Mesendoderm (in vitro differentiated cells): ENCODE measurements at regions not wholly inside any gene's neighbourhood (a gene's known extent, or its start where the extent isn't known, plus 50 kb on each side); places are given as distances from the start of the nearest gene placed in this dataset.

Experiments
- DNase-seq: peaks from one replicate; pipeline ENCODE4 v3.0.0; 2013
- H2AK5ac ChIP-seq: 2 replicates; pipeline ENCODE4 v1.6.1; 2013; ENCODE audit warnings: low read length, inconsistent platforms
- H2BK120ac ChIP-seq: 2 replicates; pipeline ENCODE4 v1.6.1; 2013; ENCODE audit warnings: low read depth, mild to moderate bottlenecking, low read length, moderate library complexity, mixed read lengths
- H2BK15ac ChIP-seq: replicated peaks from 2 replicates; pipeline ENCODE4 v1.6.1; 2013; ENCODE audit warnings: low read depth, mild to moderate bottlenecking, moderate library complexity
- H2BK5ac ChIP-seq: 2 replicates; pipeline ENCODE4 v1.6.1; 2013; ENCODE audit warnings: low read length, inconsistent platforms
- H3K18ac ChIP-seq: 2 replicates; pipeline ENCODE4 v1.6.1; 2013; ENCODE audit warnings: mild to moderate bottlenecking, low read length, mixed read lengths
- H3K23ac ChIP-seq: one replicate; pipeline ENCODE4 v1.6.1; 2013; ENCODE audit warnings: low read length
- H3K27ac ChIP-seq: 2 replicates; pipeline ENCODE4 v1.5.1; 2013; ENCODE audit warnings: low read depth, mild to moderate bottlenecking, inconsistent platforms, low read length, moderate library complexity
- H3K27me3 ChIP-seq: 2 replicates; pipeline ENCODE4 v1.6.1; 2013; ENCODE audit warnings: low read length, control low read depth, mild to moderate bottlenecking, inconsistent platforms; ENCODE audit not compliant: insufficient read depth, poor library complexity
- H3K36me3 ChIP-seq: 2 replicates; pipeline ENCODE4 v1.6.1; 2013; ENCODE audit warnings: low read length, inconsistent platforms; ENCODE audit not compliant: control insufficient read depth, insufficient read depth
- H3K4ac ChIP-seq: one replicate; pipeline ENCODE4 v1.6.1; 2013; ENCODE audit warnings: low read depth, mild to moderate bottlenecking, low read length, moderate library complexity
- H3K4me1 ChIP-seq: 2 replicates; pipeline ENCODE4 v1.6.1; 2013; ENCODE audit warnings: low read depth, low read length, inconsistent platforms; ENCODE audit not compliant: control insufficient read depth
- H3K4me2 ChIP-seq: 2 replicates; pipeline ENCODE4 v1.6.1; 2013; ENCODE audit warnings: low read length
- H3K4me3 ChIP-seq: 2 replicates; pipeline ENCODE4 v1.5.1; 2013; ENCODE audit warnings: mild to moderate bottlenecking, low read length
- H3K56ac ChIP-seq: one replicate; pipeline ENCODE4 v1.6.1; 2013; ENCODE audit warnings: low read length
- H3K79me1 ChIP-seq: 2 replicates; pipeline ENCODE4 v1.6.1; 2013; ENCODE audit warnings: low read length, inconsistent platforms
- H3K79me2 ChIP-seq: 2 replicates; pipeline ENCODE4 v1.6.1; 2013; ENCODE audit warnings: mild to moderate bottlenecking, low read length; ENCODE audit not compliant: control insufficient read depth, insufficient read depth
- H3K9ac ChIP-seq: 2 replicates; pipeline ENCODE4 v1.6.1; 2013; ENCODE audit warnings: low read length, inconsistent platforms
- H4K5ac ChIP-seq: one replicate; pipeline ENCODE4 v1.6.1; 2013; ENCODE audit warnings: low read length
- H4K8ac ChIP-seq: one replicate; pipeline ENCODE4 v1.6.1; 2013; ENCODE audit warnings: low read depth, mild to moderate bottlenecking, control low read depth, low read length, moderate library complexity
- WGBS: extraction: QIAGEN DNeasy Blood & Tissue Kit; methylation state at CpG from one replicate; pipeline ENCODE4 v1.1.7; 2013; ENCODE audit warnings: low lambda C conversion rate, missing lambda C conversion rate; ENCODE audit not compliant: insufficient coverage; ENCODE audit errors: extremely low coverage; 5-methylcytosine and 5-hydroxymethylcytosine counted together

- Histone ChIP-seq H3K79me1 (no peaks in the 10 kb centered on the region), H3K4me1 (no peaks in the 10 kb centered on the region), H2BK120ac (no peak overlapping the region), H3K79me2 (no peaks in the 10 kb centered on the region), H3K4me2 (no peak overlapping the region), H4K5ac (no peak overlapping the region), H4K8ac (no peak overlapping the region), H3K27ac (no peak overlapping the region), H2BK15ac (no peak overlapping the region), H3K27me3 (no peaks in the 10 kb centered on the region), H2BK5ac (no peak overlapping the region), H3K4me3 (no peak overlapping the region), H3K18ac (no peak overlapping the region), H3K36me3 (no peaks in the 10 kb centered on the region), H3K9ac (no peak overlapping the region), H3K4ac (no peak overlapping the region), H3K56ac (no peak overlapping the region), H2AK5ac (no peak overlapping the region), H3K23ac (no peak overlapping the region)
- WGBS: no CpG with 5 or more reads among the region's 6 CpGs
- DNase-seq: no peak
These were observed 490.6 kb downstream of the NEBL start for GRCh38 chr10:20406281-20407104.

DNA sequence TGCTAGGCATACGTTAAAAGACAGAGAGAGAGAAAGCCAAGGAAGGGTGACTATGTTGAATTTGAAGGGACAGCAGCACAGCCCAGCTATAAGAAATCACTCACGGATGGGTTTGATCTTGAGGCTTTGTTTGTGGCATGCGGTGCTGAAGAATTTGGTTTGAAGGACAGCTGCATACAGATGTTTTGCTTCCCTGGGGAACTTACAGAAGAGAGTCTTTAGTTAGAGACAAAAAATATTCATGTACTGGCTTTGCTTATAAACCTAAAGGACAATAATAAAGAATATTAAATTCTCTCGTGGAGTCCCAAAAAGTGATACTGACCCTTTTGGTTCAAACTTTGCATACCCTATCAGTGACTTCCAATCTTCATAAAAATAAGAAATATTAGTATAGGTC lies 491.4 kb downstream of the NEBL start:
- Histone ChIP-seq H3K4me2 (no peak overlapping the region), H3K4me3 (no peak overlapping the region), H3K27ac (no peak overlapping the region), H3K23ac (no peak overlapping the region), H3K4me1 (no peaks in the 10 kb centered on the region), H3K18ac (no peak overlapping the region), H2BK15ac (no peak overlapping the region), H3K56ac (no peak overlapping the region), H2BK5ac (no peak overlapping the region), H4K8ac (no peak overlapping the region), H2BK120ac (no peak overlapping the region), H3K9ac (no peak overlapping the region), H3K36me3 (no peaks in the 10 kb centered on the region), H3K27me3 (no peaks in the 10 kb centered on the region), H4K5ac (no peak overlapping the region), H2AK5ac (no peak overlapping the region), H3K79me2 (no peaks in the 10 kb centered on the region), H3K79me1 (no peaks in the 10 kb centered on the region), H3K4ac (no peak overlapping the region)
- no CpG with 5 or more reads among the region's 4 CpGs for WGBS
- no peak for DNase-seq

DNA sequence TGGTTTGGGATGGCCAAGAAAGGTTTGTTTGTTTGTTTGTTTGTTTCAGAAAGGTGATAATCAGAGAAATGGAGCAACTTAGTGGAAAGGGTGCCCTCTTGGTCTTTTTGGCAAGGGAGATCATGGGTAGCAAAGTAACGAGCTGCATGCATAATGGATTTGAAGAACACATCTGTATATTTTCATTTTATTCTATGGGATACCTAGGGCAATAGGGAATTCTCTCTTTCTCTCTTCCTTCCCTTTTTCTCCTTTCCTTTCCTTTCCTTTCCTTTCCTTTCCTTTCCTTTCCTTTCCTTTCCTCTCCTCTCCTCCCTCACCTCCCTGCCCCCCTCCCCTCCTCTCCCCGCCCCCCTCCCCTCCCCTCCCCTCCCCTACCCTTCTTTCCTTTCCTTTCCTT lies 492.1 kb downstream of the NEBL start:
- no peak overlapping the region for H2AK5ac ChIP-seq
- H2BK120ac ChIP-seq: no peak overlapping the region
- no peak overlapping the region for H4K5ac ChIP-seq
- no peak overlapping the region for H3K27ac ChIP-seq
- no peak overlapping the region for H3K56ac ChIP-seq
- no peak overlapping the region for H3K4ac ChIP-seq
- no peaks in the 10 kb centered on the region for H3K36me3 ChIP-seq
- H2BK5ac ChIP-seq: no peak overlapping the region
- no peak for DNase-seq
- H3K4me3 ChIP-seq: no peak overlapping the region
- H3K27me3 ChIP-seq: no peaks in the 10 kb centered on the region
- no peak overlapping the region for H3K18ac ChIP-seq
- no peak overlapping the region for H2BK15ac ChIP-seq
- no peak overlapping the region for H4K8ac ChIP-seq
- H3K9ac ChIP-seq: no peak overlapping the region
- no peaks in the 10 kb centered on the region for H3K79me1 ChIP-seq
- no peak overlapping the region for H3K4me2 ChIP-seq
- H3K23ac ChIP-seq: no peak overlapping the region
- no peaks in the 10 kb centered on the region for H3K79me2 ChIP-seq
- no peaks in the 10 kb centered on the region for H3K4me1 ChIP-seq
- WGBS: no CpG with 5 or more reads among the region's 2 CpGs

- Histone ChIP-seq H2BK120ac (no peak overlapping the region), H2BK15ac (no peak overlapping the region), H3K27me3 (no peaks in the 10 kb centered on the region), H3K56ac (no peak overlapping the region), H3K4ac (no peak overlapping the region), H4K8ac (no peak overlapping the region), H3K79me2 (no peaks in the 10 kb centered on the region), H3K79me1 (no peaks in the 10 kb centered on the region), H3K18ac (no peak overlapping the region), H3K4me2 (no peak overlapping the region), H2BK5ac (no peak overlapping the region), H3K4me1 (no peaks in the 10 kb centered on the region), H4K5ac (no peak overlapping the region), H3K23ac (no peak overlapping the region), H2AK5ac (no peak overlapping the region), H3K27ac (no peak overlapping the region), H3K36me3 (no peaks in the 10 kb centered on the region), H3K4me3 (no peak overlapping the region), H3K9ac (no peak overlapping the region)
- DNase-seq: no peak
- no CpG with 5 or more reads among the region's 2 CpGs for WGBS
These were observed 497.3 kb downstream of the NEBL start for GRCh38 chr10:20399772-20400171.

- Histone ChIP-seq H2BK120ac (no peak overlapping the region), H3K18ac (no peak overlapping the region), H3K4me3 (no peak overlapping the region), H2AK5ac (no peak overlapping the region), H4K5ac (no peak overlapping the region), H3K4ac (no peak overlapping the region), H3K79me1 (no peaks in the 10 kb centered on the region), H3K56ac (no peak overlapping the region), H3K9ac (no peak overlapping the region), H2BK5ac (no peak overlapping the region), H3K27me3 (no peaks in the 10 kb centered on the region), H3K27ac (no peak overlapping the region), H3K79me2 (no peaks in the 10 kb centered on the region), H3K36me3 (no peaks in the 10 kb centered on the region), H3K4me2 (no peak overlapping the region), H3K23ac (no peak overlapping the region), H2BK15ac (no peak overlapping the region), H4K8ac (no peak overlapping the region), H3K4me1 (no peaks in the 10 kb centered on the region)
- no CpG with 5 or more reads among the region's 4 CpGs for WGBS
- DNase-seq: no peak
These were observed 500.4 kb downstream of the NEBL start for GRCh38 chr10:20396701-20397100.

- H2AK5ac ChIP-seq: no peak overlapping the region
- H4K8ac ChIP-seq: no peak overlapping the region
- WGBS: no CpG with 5 or more reads among the region's 4 CpGs
- H3K56ac ChIP-seq: no peak overlapping the region
- H3K4ac ChIP-seq: no peak overlapping the region
- H2BK15ac ChIP-seq: no peak overlapping the region
- H3K79me1 ChIP-seq: no peaks in the 10 kb centered on the region
- no peaks in the 10 kb centered on the region for H3K27me3 ChIP-seq
- no peak overlapping the region for H2BK5ac ChIP-seq
- H3K9ac ChIP-seq: no peak overlapping the region
- no peak overlapping the region for H3K18ac ChIP-seq
- no peak overlapping the region for H3K27ac ChIP-seq
- no peak overlapping the region for H4K5ac ChIP-seq
- H3K36me3 ChIP-seq: no peaks in the 10 kb centered on the region
- no peak overlapping the region for H3K23ac ChIP-seq
- no peak for DNase-seq
- no peak overlapping the region for H2BK120ac ChIP-seq
- H3K79me2 ChIP-seq: no peaks in the 10 kb centered on the region
- H3K4me3 ChIP-seq: no peak overlapping the region
- no peak overlapping the region for H3K4me2 ChIP-seq
- no peaks in the 10 kb centered on the region for H3K4me1 ChIP-seq
These were observed 500.9 kb downstream of the NEBL start for GRCh38 chr10:20396205-20396604.
